Heart right ventricle (tissue), 16 donors: ENCODE measurements at regions not wholly inside any gene's neighbourhood (a gene's known extent, or its start where the extent isn't known, plus 50 kb on each side); places are given as distances from the start of the nearest gene placed in this dataset.

Source experiments
- ATAC-seq, 8 donors: fragments of 200-7000 bp; cut with Tn5 transposase; one replicate each; pipeline ENCODE4 v1.9.1; 2020; ENCODE audit warnings: mild to moderate bottlenecking in 8 of 8, moderate library complexity in 8 of 8, moderate number of reproducible peaks in 1 of 8
- DNase-seq, 2 donors: peaks; one replicate each; pipeline ENCODE4 v3.0.0-alpha.2; 2020
- H3K27ac ChIP-seq, 10 donors: fragments of 200-600 bp; sonication (generic) in 2 of 10; one replicate each; pipeline versions ENCODE4 v1.5.0 to v1.8.0; 2020 to 2022; ENCODE audit warnings: mild to moderate bottlenecking in 3 of 10
- H3K27me3 ChIP-seq, 7 donors: fragments of 200-600 bp; one replicate each; pipeline ENCODE4 v1.8.0; 2021 to 2022; ENCODE audit warnings: mild to moderate bottlenecking in 2 of 7
- H3K36me3 ChIP-seq, 9 donors: fragments of 200-600 bp; sonication (generic) in 1 of 9; one replicate each; pipeline versions ENCODE4 v1.5.0 to v1.8.0; 2020 to 2022; ENCODE audit warnings: mild to moderate bottlenecking in 2 of 9
- H3K4me1 ChIP-seq, 9 donors: fragments of 200-600 bp; sonication (generic) in 1 of 9; one replicate each; pipeline versions ENCODE4 v1.5.0 to v1.8.0; 2020 to 2022; ENCODE audit warnings: mild to moderate bottlenecking in 4 of 9
- H3K4me3 ChIP-seq, 10 donors: fragments of 200-600 bp; sonication (generic) in 2 of 10; one replicate each; pipeline versions ENCODE4 v1.5.0 to v1.8.0; 2020 to 2022; ENCODE audit warnings: mild to moderate bottlenecking in 7 of 10, moderate library complexity in 2 of 10
- H3K9me3 ChIP-seq, 11 donors: fragments of 200-600 bp in 10 of 11; sonication (generic) in 2 of 11; one replicate each; pipeline versions ENCODE4 v1.5.0 to v1.8.0; 2013 to 2022; ENCODE audit warnings: mild to moderate bottlenecking in 2 of 11, control low read depth in 1 of 11, moderate library complexity in 1 of 11
- CTCF ChIP-seq, 9 donors: fragments of 200-600 bp; sonication (generic) in 2 of 9; IDR thresholded peaks; one replicate each; pipeline versions ENCODE4 v1.5.0 to v1.8.0; 2021 to 2022; ENCODE audit warnings: antibody characterized with exemption in 9 of 9, mild to moderate bottlenecking in 5 of 9, moderate library complexity in 1 of 9
- WGBS, 2 donors: extraction: QIAGEN DNeasy Blood & Tissue Kit; methylation state at CpG; one replicate each; pipeline ENCODE4 v1.1.7; 2013; ENCODE audit warnings: inconsistent platforms in 1 of 2; 5-methylcytosine and 5-hydroxymethylcytosine counted together
- intact Hi-C, 10 donors: fragments of 100-400 bp; cut with DNase I; formaldehyde crosslinking; loops; one replicate each; pipeline versions ENCODE4 v1.11.1 to v1.14.2; 2022
- microRNA-seq, 2 donors: library from miRNA; unstranded; fragments of <30 nt; microRNA quantifications; one replicate each; pipeline ENCODE4 v1.2.0, GENCODE V29; 2021
- donor health status: Arrhythmogenic right ventricular cardiomyopathy.
- donor health status: ischemic (EF 13 %, LVEDD 7.1; RV severe dilation, severe dysfunction).
- donor health status: healthy with polysubstance abuse.
- donor health status: DM: no; HTN: yes; CAD: no.
- donor health status: DM: no; HTN: no; CAD: no.
- donor health status: ischemic (EF 25% LVEDD 6.9; RV normal size, moderate dysfunction).
- donor health status: ischemic (EF 25% LVEDD 5.7; RV mildly dilated, moderate dysfunction).
- donor health status: healthy.
- donor health status: DM: yes; HTN: yes; CAD: no.
- donor health status: Ischemic cardiomyopathy.
- donor health status: ischemic (EF 35%, LVEDD 5.7; RV mildly dilated, moderate dysfunction).
- donor health status: nonischemic (EF 11% LVEDD 7.7; RV severe dilation, severe dysfunction).
- donor health status: DM: yes; HTN: yes; CAD: no.
- donor health status: PGD.
- donor health status: ischemic (EF 29% LVEDD 5.4; RV normal size, mild dysfunction).
- donor health status: nonischemic (EF 23%, LVEDD 6.1; RV moderate dilation, normal function).

DNA sequence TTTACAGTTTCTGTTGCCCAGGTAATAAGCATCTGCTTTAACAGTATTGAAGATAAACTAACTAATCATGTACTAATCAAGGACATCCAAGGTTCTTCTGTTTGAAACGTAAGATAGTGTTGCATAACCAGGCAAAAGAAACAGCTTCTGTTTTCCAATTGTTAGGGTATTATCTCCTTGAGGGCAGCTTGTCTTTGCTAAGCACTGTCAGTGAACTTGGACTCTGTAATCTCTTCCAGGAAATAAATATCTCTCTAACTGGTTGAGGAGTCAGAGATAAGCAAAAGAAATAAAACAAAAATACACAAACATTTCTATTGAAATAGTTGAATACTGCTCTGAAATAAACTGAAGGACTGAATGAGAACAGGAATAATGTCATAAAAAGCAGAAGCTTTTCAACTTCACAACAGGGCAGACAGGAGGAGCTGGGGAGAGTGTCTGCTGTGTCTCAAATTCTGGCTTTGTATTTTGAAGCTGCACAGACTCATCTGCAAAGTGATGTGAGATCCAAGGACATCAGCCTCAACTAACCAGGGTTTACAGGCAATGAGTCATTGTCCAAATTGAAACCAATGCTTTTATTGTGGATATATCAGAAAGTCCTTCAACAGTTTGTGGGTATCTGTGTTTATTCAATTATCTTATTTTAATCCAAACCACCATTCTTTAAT is 1253.0 kb upstream of the PCDH7 start:
- no peak for DNase-seq
- WGBS, 2 donors = 20 to 22% methylated on average over 1 of the region's 1 CpG
- no peaks in the 10 kb centered on the region for H3K4me1 ChIP-seq

More for the DNA sequence above, 1253.0 kb upstream of the PCDH7 start:
- Histone ChIP-seq H3K27me3 (no peaks in the 10 kb centered on the region), H3K36me3 (no peaks in the 10 kb centered on the region), H3K27ac (no peak overlapping the region), H3K9me3 (no peaks in the 10 kb centered on the region), H3K4me3 (no peak overlapping the region)
- intact Hi-C loops = no loop called here
- no peak for TF ChIP-seq CTCF (IDR thresholded peaks at IDR 0.05)
- ATAC-seq = no peak

Small RNAs in the stretch of these regions (microRNA-seq; reads per million reads assigned to microRNA genes)
- gene MIR4275 = 0 reads per million in 2 donors
